Colonic mucosa (tissue), 4 donors: ENCODE measurements at regions not wholly inside any gene's neighbourhood (a gene's known extent, or its start where the extent isn't known, plus 50 kb on each side); places are given as distances from the start of the nearest gene placed in this dataset.

Experiments used
- DNase-seq: peaks from one replicate; pipeline ENCODE4 v3.0.0-alpha.2; 2020
- H3K27ac ChIP-seq: fragments of 200-600 bp; one replicate; pipeline ENCODE4 v1.8.0; 2021
- H3K27me3 ChIP-seq: fragments of 200-600 bp; one replicate; pipeline ENCODE4 v1.8.0; 2021
- H3K36me3 ChIP-seq: fragments of 200-600 bp; one replicate; pipeline ENCODE4 v1.8.0; 2021
- H3K4me1 ChIP-seq: fragments of 200-600 bp; one replicate; pipeline ENCODE4 v1.8.0; 2021; ENCODE audit warnings: mild to moderate bottlenecking
- H3K4me3 ChIP-seq: fragments of 200-600 bp; one replicate; pipeline ENCODE4 v1.8.0; 2021
- H3K9ac ChIP-seq, 2 donors: one replicate each; pipeline ENCODE4 v1.7.0; 2013; ENCODE audit warnings: control low read depth in 2 of 2, low read depth in 2 of 2, low read length in 2 of 2
- H3K9me3 ChIP-seq: fragments of 200-600 bp; one replicate; pipeline ENCODE4 v1.8.0; 2021
- CTCF ChIP-seq: fragments of 200-600 bp; IDR thresholded peaks from one replicate; pipeline ENCODE4 v1.8.0; 2022; ENCODE audit warnings: antibody characterized with exemption, mild to moderate bottlenecking
- intact Hi-C: fragments of 100-400 bp; cut with DNase I; formaldehyde crosslinking; loops from one replicate; pipeline ENCODE4 v1.14.1; 2022
- donor health status: healthy.
- donor health status: DM: no; HTN: no; CAD: no.
- donor health status: DM: no; HTN: no; CAD: no.

- intact Hi-C loops, result no loop called here
- H3K36me3 ChIP-seq, result no peaks in the 10 kb centered on the region
Measured at GRCh38 chr2:220491670-220492069, 864.2 kb downstream of the SLC4A3 start.

GRCh38 chr2:220493871-220494525 is 866.6 kb downstream of the SLC4A3 start:
- no peak for TF ChIP-seq CTCF
- intact Hi-C loops, result no loop called here
- H3K9ac ChIP-seq, result no peak overlapping the region
- H3K4me3 ChIP-seq, result no peak overlapping the region
- no peak for DNase-seq
- H3K9me3 ChIP-seq, result no peaks in the 10 kb centered on the region
- H3K36me3 ChIP-seq, result no peaks in the 10 kb centered on the region
- H3K4me1 ChIP-seq, result no peaks in the 10 kb centered on the region
- H3K27ac ChIP-seq, result no peak overlapping the region
- H3K27me3 ChIP-seq, result no peaks in the 10 kb centered on the region

More at GRCh38 chr2:220491670-220492069, 864.2 kb downstream of the SLC4A3 start:
- no peaks in the 10 kb centered on the region for H3K9me3 ChIP-seq
- no peak overlapping the region for H3K27ac ChIP-seq
- no peak overlapping the region for H3K9ac ChIP-seq
- no peak overlapping the region for H3K4me3 ChIP-seq
- TF ChIP-seq CTCF, result no peak
- no peaks in the 10 kb centered on the region for H3K4me1 ChIP-seq
- no peak for DNase-seq
- no peaks in the 10 kb centered on the region for H3K27me3 ChIP-seq

GRCh38 chr2:220496513-220496912 is 869.1 kb downstream of the SLC4A3 start:
- intact Hi-C loops, result no loop called here

GRCh38 chr2:220499225-220499624 is 871.8 kb downstream of the SLC4A3 start:
- no peak overlapping the region for H3K27ac ChIP-seq
- intact Hi-C loops, result no loop called here
- no peaks in the 10 kb centered on the region for H3K4me1 ChIP-seq
- no peak for DNase-seq
- H3K4me3 ChIP-seq, result no peak overlapping the region
- no peaks in the 10 kb centered on the region for H3K9me3 ChIP-seq
- H3K27me3 ChIP-seq, result no peaks in the 10 kb centered on the region
- no peaks in the 10 kb centered on the region for H3K36me3 ChIP-seq
- no peak for TF ChIP-seq CTCF
- no peak overlapping the region for H3K9ac ChIP-seq

More at GRCh38 chr2:220496513-220496912, 869.1 kb downstream of the SLC4A3 start:
- H3K27me3 ChIP-seq, result no peaks in the 10 kb centered on the region
- DNase-seq, result no peak
- H3K4me1 ChIP-seq, result no peaks in the 10 kb centered on the region
- H3K4me3 ChIP-seq, result no peak overlapping the region
- H3K36me3 ChIP-seq, result no peaks in the 10 kb centered on the region
- H3K9me3 ChIP-seq, result no peaks in the 10 kb centered on the region
- H3K27ac ChIP-seq, result no peak overlapping the region
- no peak overlapping the region for H3K9ac ChIP-seq
- no peak for TF ChIP-seq CTCF

GRCh38 chr2:220502539-220502938 is 875.1 kb downstream of the SLC4A3 start:
- Histone ChIP-seq H3K9ac (no peak overlapping the region), H3K4me1 (no peaks in the 10 kb centered on the region), H3K27ac (no peak overlapping the region), H3K4me3 (no peak overlapping the region), H3K36me3 (no peaks in the 10 kb centered on the region), H3K9me3 (no peaks in the 10 kb centered on the region), H3K27me3 (no peaks in the 10 kb centered on the region)
- intact Hi-C loops, result no loop called here
- no peak for TF ChIP-seq CTCF
- no peak for DNase-seq
